ENCODE measurements at regions not wholly inside any gene's neighbourhood (a gene's known extent, or its start where the extent isn't known, plus 50 kb on each side); places are given as distances from the start of the nearest gene placed in this dataset.

- DNase-seq (ENCODE audit: extremely low read depth, low read depth) = peak; percentile 17
Measured at GRCh38 chr16:86791287-86792035, 213.1 kb downstream of the FOXL1 start.

- no peak for DNase-seq (ENCODE audit: extremely low read depth, low read depth)
Measured at GRCh38 chr16:86794216-86794864, 216.0 kb downstream of the FOXL1 start.

GRCh38 chr16:86797700-86798099 is 219.4 kb downstream of the FOXL1 start:
- no peak for DNase-seq (ENCODE audit: extremely low read depth, low read depth)

GRCh38 chr16:86798247-86799041 is 220.1 kb downstream of the FOXL1 start:
- no peak for DNase-seq (ENCODE audit: extremely low read depth, low read depth)

- no peak for DNase-seq (ENCODE audit: extremely low read depth, low read depth)
Measured at GRCh38 chr16:86799367-86799766, 221.0 kb downstream of the FOXL1 start.

GRCh38 chr16:86800894-86801293 is 222.5 kb downstream of the FOXL1 start:
- DNase-seq (ENCODE audit: extremely low read depth, low read depth) = no peak

- DNase-seq (ENCODE audit: extremely low read depth, low read depth) = no peak
Measured at GRCh38 chr16:86802013-86802412, 223.7 kb downstream of the FOXL1 start.

GRCh38 chr16:86805188-86805587 is 226.8 kb downstream of the FOXL1 start:
- no peak for DNase-seq (ENCODE audit: extremely low read depth, low read depth)

GRCh38 chr16:86806181-86806837 is 228.0 kb downstream of the FOXL1 start:
- DNase-seq (ENCODE audit: extremely low read depth, low read depth) = no peak

- no peak for DNase-seq (ENCODE audit: extremely low read depth, low read depth)
Measured at GRCh38 chr16:86806838-86807351, 228.5 kb downstream of the FOXL1 start.

GRCh38 chr16:86808863-86809444 is 230.6 kb downstream of the FOXL1 start:
- DNase-seq (ENCODE audit: extremely low read depth, low read depth) = no peak

- DNase-seq (ENCODE audit: extremely low read depth, low read depth) = no peak
Measured at GRCh38 chr16:86809458-86809955, 231.2 kb downstream of the FOXL1 start.

GRCh38 chr16:86810062-86810461 is 231.7 kb downstream of the FOXL1 start:
- no peak for DNase-seq (ENCODE audit: extremely low read depth, low read depth)

- DNase-seq (ENCODE audit: extremely low read depth, low read depth) = no peak
Measured at GRCh38 chr16:86812363-86812970, 234.1 kb downstream of the FOXL1 start.

- no peak for DNase-seq (ENCODE audit: extremely low read depth, low read depth)
Measured at GRCh38 chr16:86814256-86814655, 235.9 kb downstream of the FOXL1 start.

- DNase-seq (ENCODE audit: extremely low read depth, low read depth) = no peak
Measured at GRCh38 chr16:86816930-86817625, 238.7 kb downstream of the FOXL1 start.

GRCh38 chr16:86818671-86819532 is 240.6 kb downstream of the FOXL1 start:
- no peak for DNase-seq (ENCODE audit: extremely low read depth, low read depth)

- no peak for DNase-seq (ENCODE audit: extremely low read depth, low read depth)
Measured at GRCh38 chr16:86819533-86819892, 241.2 kb downstream of the FOXL1 start.
